GM13977 (cell line): ENCODE measurements at regions not wholly inside any gene's neighbourhood (a gene's known extent, or its start where the extent isn't known, plus 50 kb on each side); places are given as distances from the start of the nearest gene placed in this dataset.
"Not testable (repeated sequence)": the region's sequence is repeated elsewhere in the genome, so short reads cannot be mapped to it uniquely, and the experiment has no call there.

ENCODE experiments used
- DNase-seq: peaks from one replicate; pipeline ENCODE4 v3.0.0; 2012; ENCODE audit warnings: low spot score
- CTCF ChIP-seq: IDR thresholded peaks from 2 replicates; pipeline ENCODE4 v1.5.1; 2012; ENCODE audit warnings: mild to moderate bottlenecking, control low read depth; ENCODE audit not compliant: insufficient read depth; ENCODE audit errors: extremely low read depth, missing control alignments
- in situ Hi-C: fragments of 300-500 bp; cut with MboI; formaldehyde crosslinking; loops from one replicate; pipeline ENCODE4 v1.12.0; 2022; ENCODE audit warnings: low sequenced_read_pairs, low pct_unique_long_range_greater_than_20kb, mixed read lengths, inconsistent platforms; ENCODE audit not compliant: unreplicated experiment

DNA sequence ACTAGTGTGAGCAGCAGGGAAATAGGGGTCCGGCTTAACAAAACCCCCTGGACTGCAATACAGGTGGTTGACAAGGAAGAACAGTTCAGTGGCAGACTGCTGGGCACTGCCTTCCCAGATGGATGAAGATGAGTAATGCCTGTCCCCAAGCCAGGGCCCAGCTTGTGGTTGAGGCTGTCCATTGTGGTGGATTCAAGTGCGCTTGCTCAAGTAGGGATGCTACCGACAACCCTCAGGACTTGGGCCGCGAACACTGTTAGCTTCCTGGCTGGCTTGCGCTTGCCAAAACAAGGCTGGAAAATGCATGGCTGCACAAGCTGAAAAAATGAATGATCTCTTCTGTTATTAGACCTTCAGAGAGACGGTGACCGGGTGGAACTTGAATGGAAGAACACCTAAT is 116.1 kb upstream of the ACBD5 start:
- no peak for DNase-seq
- in situ Hi-C loops: loop anchor here (5.0 kb wide), 1 partner anchor 464 kb away; no protein-coding TSS in a partner anchor
- no peak for TF ChIP-seq CTCF

- in situ Hi-C loops: loop anchor here (5.0 kb wide), 1 partner anchor 464 kb away; no protein-coding TSS in a partner anchor
- no peak for DNase-seq
- no peak for TF ChIP-seq CTCF
Observed at GRCh38 chr10:27355918-27356573, 115.4 kb upstream of the ACBD5 start.

DNA sequence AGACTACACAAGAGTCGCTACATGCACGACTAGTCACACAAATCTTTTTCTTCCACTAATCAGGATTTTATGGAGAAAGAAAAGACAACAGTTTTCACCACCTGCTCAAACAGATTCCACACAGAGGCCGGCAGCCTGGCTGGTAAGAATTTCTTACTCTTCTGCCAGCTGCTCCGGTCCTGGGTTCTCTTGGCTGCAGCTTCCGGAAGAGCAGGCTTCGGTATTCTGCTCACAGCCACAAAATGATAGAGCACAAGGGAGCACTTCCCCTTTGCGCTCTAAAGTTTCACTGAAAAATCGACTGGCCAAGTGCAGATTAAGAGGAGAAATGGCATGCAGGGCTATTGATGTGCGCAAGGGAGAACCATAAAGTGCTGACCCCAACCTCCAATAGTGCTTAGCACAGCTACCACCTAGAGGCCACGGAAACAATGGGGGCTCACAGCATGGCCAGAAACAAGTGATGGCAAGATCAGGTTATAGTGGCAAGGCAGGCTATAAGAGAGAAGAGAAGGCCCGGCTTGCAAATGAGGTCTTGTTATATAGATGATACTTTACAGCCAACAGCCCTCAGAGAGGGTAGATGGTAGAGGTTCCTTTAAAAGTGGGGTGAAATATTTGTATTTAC is 114.2 kb upstream of the ACBD5 start:
- not testable (repeated sequence) for DNase-seq
- in situ Hi-C loops: loop anchor here (5.0 kb wide), 1 partner anchor 462 kb away; no protein-coding TSS in a partner anchor

- in situ Hi-C loops, DNase-seq: not testable (repeated sequence)
Observed at GRCh38 chr10:27354100-27354499, 113.5 kb upstream of the ACBD5 start.

GRCh38 chr10:27349987-27350386 is 109.4 kb upstream of the ACBD5 start:
- in situ Hi-C loops: no loop called here
- no peak for DNase-seq
- no peak for TF ChIP-seq CTCF

GRCh38 chr10:27347827-27348207 is 107.2 kb upstream of the ACBD5 start:
- DNase-seq, in situ Hi-C loops: not testable (repeated sequence)

DNA sequence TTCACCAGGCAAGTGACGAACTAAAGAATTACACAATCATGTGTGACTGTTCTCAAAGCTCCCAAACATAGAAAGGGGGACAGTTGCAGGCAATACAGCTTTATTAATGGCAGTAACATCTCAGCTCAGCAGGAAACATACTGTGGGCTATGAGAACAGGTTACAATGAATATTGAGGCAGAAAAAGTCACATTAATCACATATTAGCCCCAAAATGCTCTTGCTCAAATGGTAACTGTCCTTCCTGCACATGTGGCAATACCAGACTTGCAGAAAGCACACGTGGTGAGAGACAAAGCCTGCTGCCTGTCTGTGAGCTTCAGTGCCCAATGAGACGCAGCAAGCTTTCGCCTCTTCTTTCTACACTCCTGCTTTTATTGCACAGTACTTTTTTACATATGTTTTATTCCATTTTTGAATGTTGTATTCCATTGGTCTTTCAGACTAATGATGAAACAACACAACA is 104.9 kb upstream of the ACBD5 start:
- in situ Hi-C loops: no loop called here
- no peak for TF ChIP-seq CTCF
- DNase-seq: peak; percentile 25

- in situ Hi-C loops: no loop called here
- no peak for DNase-seq
- no peak for TF ChIP-seq CTCF
Observed at GRCh38 chr10:27344568-27345454, 104.2 kb upstream of the ACBD5 start.
